IPS DF 6.9 (cell line): ENCODE measurements at regions not wholly inside any gene's neighbourhood (a gene's known extent, or its start where the extent isn't known, plus 50 kb on each side); places are given as distances from the start of the nearest gene placed in this dataset.
"Not testable (repeated sequence)": the region's sequence is repeated elsewhere in the genome, so short reads cannot be mapped to it uniquely, and the experiment has no call there.

Source experiments
- DNase-seq: peaks from one replicate; pipeline ENCODE4 v3.0.0-alpha.2; 2013; ENCODE audit warnings: low read depth, low spot score
- H3K27ac ChIP-seq: one replicate; pipeline ENCODE4 v1.5.1; 2013; ENCODE audit warnings: low read length, control low read depth
- H3K27me3 ChIP-seq: 2 replicates; pipeline ENCODE4 v1.6.1; 2013; ENCODE audit warnings: mild to moderate bottlenecking, low read length; ENCODE audit not compliant: control insufficient read depth, insufficient read depth
- H3K36me3 ChIP-seq: 2 replicates; pipeline ENCODE4 v1.6.1; 2013; ENCODE audit warnings: low read length; ENCODE audit not compliant: control insufficient read depth, insufficient read depth
- H3K4me1 ChIP-seq: 2 replicates; pipeline ENCODE4 v1.6.1; 2013; ENCODE audit warnings: low read length; ENCODE audit not compliant: control insufficient read depth, insufficient read depth
- H3K4me3 ChIP-seq: 2 replicates; pipeline ENCODE4 v1.5.1; 2013; ENCODE audit warnings: mild to moderate bottlenecking, low read length
- H3K9me3 ChIP-seq: 2 replicates; pipeline ENCODE4 v1.6.1; 2013; ENCODE audit warnings: low read length, inconsistent platforms; ENCODE audit not compliant: control insufficient read depth, insufficient read depth
- WGBS: extraction: QIAGEN DNeasy Blood & Tissue Kit; methylation state at CpG from one replicate; pipeline ENCODE4 v1.1.7; 2013; ENCODE audit warnings: mixed read lengths, missing lambda C conversion rate; ENCODE audit not compliant: insufficient read length, insufficient coverage; 5-methylcytosine and 5-hydroxymethylcytosine counted together

GRCh38 chrX:74090049-74090448 is 213.9 kb upstream of the ZCCHC13 start:
- H3K4me3 ChIP-seq, result no peak overlapping the region
- no peak overlapping the region for H3K27ac ChIP-seq
- no peaks in the 10 kb centered on the region for H3K4me1 ChIP-seq
- no peak for DNase-seq
- no CpG with 5 or more reads among the region's 3 CpGs for WGBS
- H3K9me3 ChIP-seq, result no peaks in the 10 kb centered on the region
- no peaks in the 10 kb centered on the region for H3K27me3 ChIP-seq
- no peaks in the 10 kb centered on the region for H3K36me3 ChIP-seq

GRCh38 chrX:74085642-74086236 is 218.2 kb upstream of the ZCCHC13 start:
- no peak for DNase-seq
- Histone ChIP-seq H3K9me3 (no peaks in the 10 kb centered on the region), H3K4me1 (no peaks in the 10 kb centered on the region), H3K27ac (no peak overlapping the region), H3K36me3 (no peaks in the 10 kb centered on the region), H3K4me3 (no peak overlapping the region), H3K27me3 (no peaks in the 10 kb centered on the region)
- WGBS, result no CpG with 5 or more reads among the region's 1 CpG

GRCh38 chrX:74080165-74080564 is 223.8 kb upstream of the ZCCHC13 start:
- no peaks in the 10 kb centered on the region for H3K4me1 ChIP-seq
- no peak for DNase-seq
- no peaks in the 10 kb centered on the region for H3K9me3 ChIP-seq
- no peaks in the 10 kb centered on the region for H3K36me3 ChIP-seq
- no peak overlapping the region for H3K4me3 ChIP-seq
- H3K27me3 ChIP-seq, result no peaks in the 10 kb centered on the region
- no peak overlapping the region for H3K27ac ChIP-seq

- Histone ChIP-seq H3K4me1 (no peaks in the 10 kb centered on the region), H3K36me3 (no peaks in the 10 kb centered on the region), H3K9me3 (no peaks in the 10 kb centered on the region), H3K27me3 (no peaks in the 10 kb centered on the region), H3K27ac (no peak overlapping the region), H3K4me3 (no peak overlapping the region)
- WGBS, result no CpG with 5 or more reads among the region's 27 CpGs
- no peak for DNase-seq
Observed at GRCh38 chrX:74065831-74066390, 213.4 kb upstream of the XIST start.

- Histone ChIP-seq H3K27me3 (no peaks in the 10 kb centered on the region), H3K27ac (no peak overlapping the region), H3K4me1 (no peaks in the 10 kb centered on the region), H3K36me3 (no peaks in the 10 kb centered on the region), H3K9me3 (no peaks in the 10 kb centered on the region), H3K4me3 (no peak overlapping the region)
- WGBS, result no CpG with 5 or more reads among the region's 1 CpG
- DNase-seq, result no peak
Observed at GRCh38 chrX:74063426-74064155, 211.1 kb upstream of the XIST start.

GRCh38 chrX:74061879-74062278 is 209.4 kb upstream of the XIST start:
- no peak for DNase-seq
- Histone ChIP-seq H3K27ac (no peak overlapping the region), H3K4me3 (no peak overlapping the region), H3K27me3 (no peaks in the 10 kb centered on the region), H3K36me3 (no peaks in the 10 kb centered on the region), H3K4me1 (no peaks in the 10 kb centered on the region), H3K9me3 (no peaks in the 10 kb centered on the region)
- WGBS, result no CpG with 5 or more reads among the region's 4 CpGs

GRCh38 chrX:74049126-74049525 is 196.6 kb upstream of the XIST start:
- Histone ChIP-seq H3K27ac (no peak overlapping the region), H3K4me3 (no peak overlapping the region), H3K27me3 (no peaks in the 10 kb centered on the region), H3K9me3 (no peaks in the 10 kb centered on the region), H3K36me3 (no peaks in the 10 kb centered on the region), H3K4me1 (no peaks in the 10 kb centered on the region; the same call in 1 of the 2 replicates)
- no peak for DNase-seq

- H3K9me3 ChIP-seq, H3K36me3 ChIP-seq, H3K4me1 ChIP-seq, H3K27me3 ChIP-seq, H3K27ac ChIP-seq, DNase-seq, H3K4me3 ChIP-seq: not testable (repeated sequence)
- WGBS, result no CpG with 5 or more reads among the region's 1 CpG
Observed at GRCh38 chrX:74034066-74034465, 181.6 kb upstream of the XIST start.

GRCh38 chrX:74031527-74031926 is 179.0 kb upstream of the XIST start:
- not testable (repeated sequence) for H3K27ac ChIP-seq, H3K27me3 ChIP-seq, H3K4me3 ChIP-seq, DNase-seq, H3K36me3 ChIP-seq, H3K9me3 ChIP-seq, H3K4me1 ChIP-seq
- no CpG with 5 or more reads among the region's 7 CpGs for WGBS

GRCh38 chrX:74030766-74031165 is 178.3 kb upstream of the XIST start:
- H3K27ac ChIP-seq, DNase-seq, H3K36me3 ChIP-seq, H3K4me1 ChIP-seq, H3K9me3 ChIP-seq, H3K27me3 ChIP-seq, H3K4me3 ChIP-seq: not testable (repeated sequence)
- WGBS, result no CpG with 5 or more reads among the region's 1 CpG

GRCh38 chrX:74025145-74025544 is 172.6 kb upstream of the XIST start:
- not testable (repeated sequence) for H3K27me3 ChIP-seq, H3K4me3 ChIP-seq, H3K4me1 ChIP-seq, DNase-seq, H3K9me3 ChIP-seq, H3K27ac ChIP-seq, H3K36me3 ChIP-seq
- no CpG with 5 or more reads among the region's 3 CpGs for WGBS
